ENCODE measurements at regions not wholly inside any gene's neighbourhood (a gene's known extent, or its start where the extent isn't known, plus 50 kb on each side); places are given as distances from the start of the nearest gene placed in this dataset.

GRCh38 chr13:107649079-107649478 lies 566.3 kb downstream of the LIG4 start:
- TF ChIP-seq, protein P1, sequence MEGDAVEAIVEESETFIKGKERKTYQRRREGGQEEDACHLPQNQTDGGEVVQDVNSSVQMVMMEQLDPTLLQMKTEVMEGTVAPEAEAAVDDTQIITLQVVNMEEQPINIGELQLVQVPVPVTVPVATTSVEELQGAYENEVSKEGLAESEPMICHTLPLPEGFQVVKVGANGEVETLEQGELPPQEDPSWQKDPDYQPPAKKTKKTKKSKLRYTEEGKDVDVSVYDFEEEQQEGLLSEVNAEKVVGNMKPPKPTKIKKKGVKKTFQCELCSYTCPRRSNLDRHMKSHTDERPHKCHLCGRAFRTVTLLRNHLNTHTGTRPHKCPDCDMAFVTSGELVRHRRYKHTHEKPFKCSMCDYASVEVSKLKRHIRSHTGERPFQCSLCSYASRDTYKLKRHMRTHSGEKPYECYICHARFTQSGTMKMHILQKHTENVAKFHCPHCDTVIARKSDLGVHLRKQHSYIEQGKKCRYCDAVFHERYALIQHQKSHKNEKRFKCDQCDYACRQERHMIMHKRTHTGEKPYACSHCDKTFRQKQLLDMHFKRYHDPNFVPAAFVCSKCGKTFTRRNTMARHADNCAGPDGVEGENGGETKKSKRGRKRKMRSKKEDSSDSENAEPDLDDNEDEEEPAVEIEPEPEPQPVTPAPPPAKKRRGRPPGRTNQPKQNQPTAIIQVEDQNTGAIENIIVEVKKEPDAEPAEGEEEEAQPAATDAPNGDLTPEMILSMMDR (conservative IDR thresholded peaks at IDR 0.05; ENCODE audit: low read length), result no peak
- TF ChIP-seq EZH2phosphoT487 (IDR thresholded peaks at IDR 0.05; ENCODE audit: borderline replicate concordance), result no peak
